Ishikawa (cell line): ENCODE measurements at regions not wholly inside any gene's neighbourhood (a gene's known extent, or its start where the extent isn't known, plus 50 kb on each side); places are given as distances from the start of the nearest gene placed in this dataset.

Experiments used
- CREB1 ChIP-seq: IDR thresholded peaks from 2 replicates; pipeline ENCODE4 v1.6.1; 2012; ENCODE audit warnings: low read depth
- EGR1 ChIP-seq: IDR thresholded peaks from 2 replicates; pipeline ENCODE4 v1.6.1; 2012
- EP300 ChIP-seq: IDR thresholded peaks from 2 replicates; pipeline ENCODE4 v1.6.1; 2012; ENCODE audit warnings: borderline replicate concordance
- FOXM1 ChIP-seq: IDR thresholded peaks from 2 replicates; pipeline ENCODE4 v1.6.1; 2012; ENCODE audit warnings: low read depth, borderline replicate concordance
- NFIC ChIP-seq: IDR thresholded peaks from 2 replicates; pipeline ENCODE4 v1.6.1; 2012
- TAF1 ChIP-seq: IDR thresholded peaks from 2 replicates; pipeline ENCODE4 v1.6.1; 2012; ENCODE audit warnings: low read depth, mild to moderate bottlenecking
- TEAD4 ChIP-seq: IDR thresholded peaks from 2 replicates; pipeline ENCODE4 v1.6.1; 2012
- USF1 ChIP-seq: IDR thresholded peaks from 2 replicates; pipeline ENCODE4 v1.6.1; 2012
- YY1 ChIP-seq: IDR thresholded peaks from 2 replicates; pipeline ENCODE4 v1.6.1; 2012; ENCODE audit warnings: low read depth
- TF ChIP-seq, protein P1 (sequence below): IDR thresholded peaks from 2 replicates; pipeline ENCODE4 v1.6.1; 2012; ENCODE audit warnings: low read depth, mild to moderate bottlenecking
- TF ChIP-seq, protein P2 (sequence below): IDR thresholded peaks from 2 replicates; pipeline ENCODE4 v1.6.1; 2012

DNA sequence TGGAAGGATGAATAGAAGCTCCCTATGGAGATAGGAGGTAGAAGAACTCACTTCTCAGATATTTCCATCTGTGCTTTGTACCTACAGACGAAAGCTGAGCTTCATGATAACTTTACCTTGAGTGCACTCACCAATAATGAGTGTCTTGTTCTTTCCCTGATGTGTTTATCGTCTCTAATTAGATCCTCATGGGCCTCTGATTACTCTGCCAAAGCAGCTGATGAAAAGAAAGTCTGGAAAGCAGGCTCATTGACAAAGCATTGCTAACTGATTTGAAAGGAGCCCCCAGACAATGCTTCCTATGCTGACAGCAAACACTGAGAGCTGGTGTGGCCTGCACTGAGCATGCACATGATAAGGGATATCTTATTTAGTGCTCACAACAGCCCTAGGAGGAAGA is 183.9 kb upstream of the GHITM start:
- no peak for TF ChIP-seq TEAD4
- TF ChIP-seq, protein P1, sequence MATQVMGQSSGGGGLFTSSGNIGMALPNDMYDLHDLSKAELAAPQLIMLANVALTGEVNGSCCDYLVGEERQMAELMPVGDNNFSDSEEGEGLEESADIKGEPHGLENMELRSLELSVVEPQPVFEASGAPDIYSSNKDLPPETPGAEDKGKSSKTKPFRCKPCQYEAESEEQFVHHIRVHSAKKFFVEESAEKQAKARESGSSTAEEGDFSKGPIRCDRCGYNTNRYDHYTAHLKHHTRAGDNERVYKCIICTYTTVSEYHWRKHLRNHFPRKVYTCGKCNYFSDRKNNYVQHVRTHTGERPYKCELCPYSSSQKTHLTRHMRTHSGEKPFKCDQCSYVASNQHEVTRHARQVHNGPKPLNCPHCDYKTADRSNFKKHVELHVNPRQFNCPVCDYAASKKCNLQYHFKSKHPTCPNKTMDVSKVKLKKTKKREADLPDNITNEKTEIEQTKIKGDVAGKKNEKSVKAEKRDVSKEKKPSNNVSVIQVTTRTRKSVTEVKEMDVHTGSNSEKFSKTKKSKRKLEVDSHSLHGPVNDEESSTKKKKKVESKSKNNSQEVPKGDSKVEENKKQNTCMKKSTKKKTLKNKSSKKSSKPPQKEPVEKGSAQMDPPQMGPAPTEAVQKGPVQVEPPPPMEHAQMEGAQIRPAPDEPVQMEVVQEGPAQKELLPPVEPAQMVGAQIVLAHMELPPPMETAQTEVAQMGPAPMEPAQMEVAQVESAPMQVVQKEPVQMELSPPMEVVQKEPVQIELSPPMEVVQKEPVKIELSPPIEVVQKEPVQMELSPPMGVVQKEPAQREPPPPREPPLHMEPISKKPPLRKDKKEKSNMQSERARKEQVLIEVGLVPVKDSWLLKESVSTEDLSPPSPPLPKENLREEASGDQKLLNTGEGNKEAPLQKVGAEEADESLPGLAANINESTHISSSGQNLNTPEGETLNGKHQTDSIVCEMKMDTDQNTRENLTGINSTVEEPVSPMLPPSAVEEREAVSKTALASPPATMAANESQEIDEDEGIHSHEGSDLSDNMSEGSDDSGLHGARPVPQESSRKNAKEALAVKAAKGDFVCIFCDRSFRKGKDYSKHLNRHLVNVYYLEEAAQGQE, result no peak
- TF ChIP-seq, protein P2, sequence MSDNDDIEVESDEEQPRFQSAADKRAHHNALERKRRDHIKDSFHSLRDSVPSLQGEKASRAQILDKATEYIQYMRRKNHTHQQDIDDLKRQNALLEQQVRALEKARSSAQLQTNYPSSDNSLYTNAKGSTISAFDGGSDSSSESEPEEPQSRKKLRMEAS, result no peak
- no peak for TF ChIP-seq TAF1
- no peak for TF ChIP-seq CREB1
- TF ChIP-seq EP300, result no peak
- TF ChIP-seq YY1, result no peak
- no peak for TF ChIP-seq NFIC
- TF ChIP-seq EGR1, result no peak
- TF ChIP-seq USF1, result no peak
- no peak for TF ChIP-seq FOXM1
